ENCODE measurements at regions not wholly inside any gene's neighbourhood (a gene's known extent, or its start where the extent isn't known, plus 50 kb on each side); places are given as distances from the start of the nearest gene placed in this dataset.

DNA sequence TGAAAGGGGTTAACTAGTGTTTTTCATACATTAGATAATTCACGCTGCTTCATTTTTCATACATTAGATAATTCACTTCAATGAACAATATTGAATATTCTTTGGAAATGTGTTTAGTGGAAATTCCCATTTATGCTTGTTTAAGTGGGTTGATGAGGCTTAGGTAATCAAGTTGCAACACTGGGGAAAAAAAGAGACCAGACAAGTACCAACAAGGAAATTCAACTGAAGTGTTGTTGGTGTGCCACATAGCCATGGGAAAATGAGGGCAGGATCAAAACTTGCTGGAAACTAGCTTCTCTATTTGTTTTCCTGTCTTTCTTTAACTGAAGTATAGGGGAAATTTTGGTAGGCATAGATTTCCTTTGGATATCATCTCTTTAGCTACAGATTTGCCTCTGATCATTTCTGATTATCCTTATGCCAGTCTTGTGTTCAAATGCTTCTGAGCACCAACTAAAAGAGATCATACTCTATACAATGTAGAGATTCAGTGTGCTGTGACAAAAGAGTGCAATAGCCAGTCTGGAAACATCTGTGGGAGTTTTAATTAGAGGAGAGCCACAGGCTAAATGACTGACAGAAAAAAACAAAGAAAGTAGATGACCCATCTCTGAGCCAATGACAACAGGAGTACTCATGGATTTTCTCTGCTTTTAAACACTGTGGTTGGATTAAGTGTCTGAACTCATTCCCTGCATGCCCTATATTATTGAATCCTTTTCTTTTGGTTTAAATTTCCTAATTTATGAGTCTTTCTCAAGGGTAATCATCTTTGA is 67.6 kb upstream of the CTSC start:
- DNase-seq: no peak

DNA sequence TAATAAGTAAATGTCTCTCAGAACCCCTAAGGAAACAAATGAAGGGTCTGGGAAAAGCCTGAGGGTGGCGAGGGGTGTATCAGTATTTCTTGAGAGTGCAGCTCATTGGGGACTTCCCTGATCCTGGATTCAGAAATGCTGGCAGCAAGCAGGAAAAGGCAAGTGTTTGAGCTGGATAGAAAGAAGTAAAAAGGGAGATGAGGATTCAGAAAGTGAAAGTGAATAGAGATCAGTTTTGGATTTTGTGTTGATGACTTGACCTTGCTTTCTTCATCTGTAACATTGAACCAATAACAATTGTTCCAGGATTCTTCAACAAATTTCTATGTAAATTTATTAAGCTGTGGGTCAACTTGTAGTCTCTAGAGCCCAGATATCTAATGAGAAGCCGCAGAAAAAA is 66.9 kb upstream of the CTSC start:
- DNase-seq: no peak

DNA sequence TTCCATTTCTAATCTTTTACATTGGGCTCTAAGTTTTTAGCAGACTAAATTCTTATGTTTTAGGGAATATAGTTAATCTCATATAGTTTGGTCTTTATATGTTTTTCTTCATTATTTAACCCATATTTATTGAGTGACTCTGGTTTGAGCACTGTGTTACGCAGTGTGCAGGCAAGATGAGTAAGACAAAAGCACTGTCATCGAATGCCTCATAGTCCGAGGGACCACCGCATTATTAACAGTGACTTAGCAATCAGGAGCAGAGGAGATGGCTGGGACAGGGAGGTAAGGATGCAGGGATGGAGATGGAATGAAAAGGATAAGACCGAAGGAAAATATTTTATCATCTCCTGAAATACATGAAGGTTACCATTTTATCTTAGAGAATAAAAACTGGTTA is 65.2 kb upstream of the CTSC start:
- no peak for DNase-seq

DNA sequence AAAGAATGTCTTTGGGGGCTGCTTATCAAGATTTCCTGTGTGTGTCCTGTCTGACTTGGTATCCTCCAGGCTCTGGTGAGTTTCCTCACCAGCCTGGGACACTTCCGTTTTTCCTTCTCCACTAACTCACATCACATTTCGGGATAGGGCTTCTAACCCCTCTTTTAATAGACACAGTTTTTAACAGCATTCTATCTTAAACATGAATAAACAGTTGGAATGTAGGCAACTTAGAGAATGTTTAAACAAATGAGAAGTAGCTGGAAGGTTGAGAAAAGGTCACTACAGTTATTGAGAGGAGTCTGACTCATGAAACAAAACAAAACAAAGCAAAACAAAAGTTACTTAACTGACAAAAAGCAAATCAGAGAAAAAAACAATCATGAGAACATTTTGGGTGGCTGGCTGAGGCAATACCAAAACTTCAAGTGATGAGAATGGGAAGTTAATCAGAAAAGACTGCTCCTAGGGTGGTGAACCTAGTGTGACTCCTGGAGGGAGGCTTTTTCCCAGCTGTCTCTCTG is 64.7 kb upstream of the CTSC start:
- no peak for DNase-seq

DNA sequence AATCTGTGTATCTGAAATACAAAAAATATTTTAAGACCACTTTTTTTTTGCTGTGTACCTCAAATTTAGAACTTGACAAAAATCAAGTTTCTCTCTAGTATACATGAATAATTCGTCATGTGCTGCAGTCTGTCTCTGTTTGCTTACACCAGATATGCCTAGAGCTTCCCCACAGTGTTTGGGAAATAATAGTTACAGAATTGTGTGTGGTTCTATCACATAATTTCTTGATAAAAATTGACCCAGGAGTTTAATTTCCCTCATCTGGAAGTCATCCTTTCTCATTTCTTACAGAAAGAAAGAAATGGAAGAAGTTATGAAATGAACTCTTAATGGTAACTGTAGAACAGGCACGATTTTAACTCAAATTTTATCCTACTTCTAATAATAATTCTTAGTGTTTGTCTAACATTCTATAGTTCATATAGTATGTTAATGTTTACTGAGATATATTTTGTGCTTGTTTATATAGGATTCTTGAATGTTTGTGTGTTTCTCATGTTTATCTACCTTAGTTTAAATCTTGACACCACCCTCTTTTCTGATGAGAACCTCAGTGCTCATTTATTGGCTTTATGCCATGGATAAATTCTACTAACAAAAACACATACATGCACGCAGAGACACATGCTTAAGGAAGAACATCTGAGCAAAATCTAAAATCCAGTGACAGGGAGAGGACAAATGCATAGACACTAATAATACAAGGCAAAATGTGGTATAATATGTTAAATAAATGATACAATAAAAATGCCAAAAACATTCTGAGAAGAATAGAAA is 61.4 kb upstream of the CTSC start:
- no peak for DNase-seq

DNA sequence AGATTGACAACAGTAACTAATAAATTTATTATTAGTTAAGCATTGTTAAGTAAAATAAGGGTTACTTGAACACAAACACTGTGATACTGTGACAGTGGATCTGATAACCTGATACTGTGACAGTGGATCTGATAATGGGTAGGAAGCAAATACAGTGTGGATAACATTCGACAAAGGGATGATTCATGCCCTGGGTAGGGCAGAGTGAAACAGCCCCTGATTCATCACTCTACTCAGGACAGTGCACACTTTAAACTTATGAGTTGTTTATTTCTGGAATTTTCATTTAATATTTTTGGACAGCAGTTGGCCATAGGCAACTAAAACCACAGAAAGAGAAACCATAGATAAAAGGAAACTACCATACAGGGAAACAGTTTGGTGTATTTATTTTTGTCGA is 60.8 kb upstream of the CTSC start:
- DNase-seq: no peak

GRCh38 chr11:88390254-88390653 is 52.7 kb upstream of the CTSC start:
- no peak for DNase-seq

- no peak for DNase-seq
Observed at GRCh38 chr11:88387957-88388356, 50.4 kb upstream of the CTSC start.

All from GDM1 (cell line).